Activated naive CD8-positive, alpha-beta T cell treated with anti-CD3 and anti-CD28 coated beads, Interleukin-2, amount 10 ng/mL, durations not matched to agents 7 days and 5 days (primary cell): ENCODE measurements at regions not wholly inside any gene's neighbourhood (a gene's known extent, or its start where the extent isn't known, plus 50 kb on each side); places are given as distances from the start of the nearest gene placed in this dataset.

Experiments
- ATAC-seq: fragments of 150-1000 bp; cut with Tn5 transposase; one replicate; pipeline ENCODE4 v1.10.0; 2021; ENCODE audit warnings: low read depth, moderate library complexity
- POLR2A ChIA-PET: fragments of 350-600 bp; sonication (Branson Sonifier 250); formaldehyde crosslinking; loops from one replicate; lab custom pipeline; 2021; ENCODE audit warnings: antibody characterized with exemption; lab: Charles Lee
- DNase-seq: peaks from one replicate; pipeline ENCODE4 v3.0.0; 2021
- H3K27ac Mint-ChIP-seq: one replicate; pipeline ENCODE4 v1.8.0; 2022; ENCODE audit warnings: mild to moderate bottlenecking, mixed read lengths
- H3K27me3 Mint-ChIP-seq: one replicate; pipeline ENCODE4 v1.8.0; 2022; ENCODE audit warnings: mild to moderate bottlenecking, moderate library complexity, mixed read lengths
- H3K36me3 Mint-ChIP-seq: one replicate; pipeline ENCODE4 v1.8.0; 2021; ENCODE audit warnings: mild to moderate bottlenecking, mixed read lengths
- H3K4me1 Mint-ChIP-seq: one replicate; pipeline ENCODE4 v1.8.0; 2021; ENCODE audit warnings: mixed read lengths
- H3K4me3 Mint-ChIP-seq: one replicate; pipeline ENCODE4 v1.8.0; 2022; ENCODE audit warnings: mild to moderate bottlenecking, moderate library complexity, mixed read lengths
- H3K9me3 Mint-ChIP-seq: one replicate; pipeline ENCODE4 v1.8.0; 2021; ENCODE audit warnings: mixed read lengths

- DNase-seq = no peak
- peaks cover 22% of the 10 kb centered on the region for H3K9me3 Mint-ChIP-seq
- POLR2A ChIA-PET = interaction anchor here (1.5 kb wide), 1 partner anchor 45 kb away, joined by 4 read pairs; no protein-coding TSS in a partner anchor
- H3K4me1 Mint-ChIP-seq = peaks cover 31% of the 10 kb centered on the region
- no peak overlapping the region for H3K27ac Mint-ChIP-seq
- no peak overlapping the region for H3K4me3 Mint-ChIP-seq
- H3K36me3 Mint-ChIP-seq = peaks cover 37% of the 10 kb centered on the region
- ATAC-seq = no peak
- H3K27me3 Mint-ChIP-seq = no peaks in the 10 kb centered on the region
Measured at GRCh38 chr13:73273745-73274144, 214.9 kb downstream of the KLF5 start.

GRCh38 chr13:73273276-73273675 is 214.5 kb downstream of the KLF5 start:
- Mint-ChIP-seq H3K27ac (no peak overlapping the region), H3K9me3 (peaks cover 24% of the 10 kb centered on the region), H3K36me3 (peaks cover 34% of the 10 kb centered on the region), H3K4me1 (peaks cover 27% of the 10 kb centered on the region), H3K27me3 (no peaks in the 10 kb centered on the region), H3K4me3 (no peak overlapping the region)
- POLR2A ChIA-PET = no interaction called here
- ATAC-seq (no peak), DNase-seq (no peak)

DNA sequence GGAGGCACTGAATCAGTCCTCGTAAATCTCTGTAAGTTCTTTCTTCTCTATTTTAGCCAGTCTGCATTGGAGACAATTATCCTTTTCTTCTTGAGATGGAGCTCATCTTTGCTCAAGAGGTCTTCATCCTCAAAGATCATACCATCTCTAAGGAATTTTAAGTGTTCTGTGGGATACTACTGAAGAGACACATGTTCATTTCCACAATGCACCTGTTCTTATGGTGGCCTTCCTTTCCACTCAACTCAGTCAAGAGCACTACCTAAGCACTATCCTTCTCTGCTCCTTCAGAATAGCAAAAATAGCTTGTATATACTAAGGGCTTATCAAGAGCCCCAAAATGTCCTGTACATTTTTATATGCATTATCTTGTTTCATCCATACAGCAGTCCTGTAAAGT is 214.0 kb downstream of the KLF5 start:
- Mint-ChIP-seq H3K4me3 (no peak overlapping the region), H3K36me3 (peaks cover 34% of the 10 kb centered on the region), H3K27me3 (no peaks in the 10 kb centered on the region), H3K27ac (no peak overlapping the region), H3K4me1 (peaks cover 25% of the 10 kb centered on the region), H3K9me3 (peaks cover 21% of the 10 kb centered on the region)
- ATAC-seq = no peak
- POLR2A ChIA-PET = no interaction called here
- no peak for DNase-seq

DNA sequence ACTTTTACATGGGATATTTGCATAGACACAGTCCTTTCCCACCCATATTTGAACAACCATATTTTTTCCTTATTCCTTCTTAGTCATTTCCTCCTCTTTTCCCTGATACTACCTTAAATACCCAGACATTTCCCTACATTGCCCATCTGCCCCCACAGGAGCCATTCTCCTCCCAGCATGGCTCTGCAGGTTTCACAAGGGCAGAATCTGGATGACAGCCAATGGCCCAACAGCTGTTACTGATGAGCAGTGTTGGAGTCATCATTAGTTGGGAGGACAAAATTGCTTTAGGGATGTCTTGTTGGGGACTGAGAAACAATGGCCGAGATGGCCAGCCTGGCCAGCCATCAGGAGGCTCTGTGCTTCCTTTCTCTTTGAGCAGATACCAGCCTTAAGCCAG is 209.5 kb downstream of the KLF5 start:
- Mint-ChIP-seq H3K27ac (no peak overlapping the region), H3K4me3 (no peak overlapping the region), H3K4me1 (peaks cover 3% of the 10 kb centered on the region), H3K9me3 (peaks cover 12% of the 10 kb centered on the region), H3K27me3 (no peaks in the 10 kb centered on the region), H3K36me3 (peaks cover 20% of the 10 kb centered on the region)
- no peak for ATAC-seq
- POLR2A ChIA-PET = no interaction called here
- no peak for DNase-seq

GRCh38 chr13:73266640-73267180 is 207.9 kb downstream of the KLF5 start:
- H3K27me3 Mint-ChIP-seq = peaks cover 2% of the 10 kb centered on the region
- H3K4me3 Mint-ChIP-seq = no peak overlapping the region
- POLR2A ChIA-PET = no interaction called here
- DNase-seq (no peak), ATAC-seq (no peak)
- no peak overlapping the region for H3K27ac Mint-ChIP-seq
- H3K4me1 Mint-ChIP-seq = no peaks in the 10 kb centered on the region
- peaks cover 12% of the 10 kb centered on the region for H3K36me3 Mint-ChIP-seq
- H3K9me3 Mint-ChIP-seq = peaks cover 10% of the 10 kb centered on the region

DNA sequence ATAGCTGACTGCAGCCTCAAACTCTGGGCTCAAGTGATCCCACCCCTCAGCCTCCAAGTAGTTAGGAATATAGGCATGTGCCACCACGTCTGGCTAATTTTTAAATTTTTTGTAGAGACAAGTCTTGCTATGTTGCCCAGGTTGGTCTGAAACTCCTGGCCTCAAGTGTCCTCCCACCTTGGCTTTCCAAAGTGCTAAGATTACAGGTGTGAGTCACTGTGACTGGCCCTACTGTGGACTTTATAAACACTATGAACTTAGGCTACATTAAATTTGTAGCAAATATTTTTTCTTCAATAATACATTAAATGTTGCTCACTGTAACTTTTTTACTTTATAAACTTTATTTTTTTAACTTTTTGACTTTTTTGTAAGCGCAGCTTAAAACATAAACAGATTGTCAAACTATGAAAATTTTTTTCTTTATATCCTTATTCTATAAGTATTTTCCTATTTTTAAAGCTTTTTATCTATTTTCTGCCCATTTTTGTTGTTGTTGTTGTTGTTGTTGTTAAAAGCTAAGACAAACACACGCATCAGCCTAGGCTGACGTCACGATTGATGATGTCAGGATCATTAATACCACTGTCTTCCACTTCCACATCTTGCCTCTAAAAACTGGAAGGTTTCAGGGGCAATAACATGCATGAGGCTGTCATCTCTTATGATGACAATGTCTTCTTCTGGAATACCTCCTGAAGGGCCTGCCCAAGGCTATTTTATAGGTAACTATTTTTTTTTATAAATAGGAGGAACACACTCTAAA is 204.2 kb downstream of the KLF5 start:
- H3K4me3 Mint-ChIP-seq = no peak overlapping the region
- POLR2A ChIA-PET = interaction anchor here (0.6 kb wide), 1 partner anchor 101 kb away, joined by 9 read pairs; no protein-coding TSS in a partner anchor
- ATAC-seq = no peak

DNA sequence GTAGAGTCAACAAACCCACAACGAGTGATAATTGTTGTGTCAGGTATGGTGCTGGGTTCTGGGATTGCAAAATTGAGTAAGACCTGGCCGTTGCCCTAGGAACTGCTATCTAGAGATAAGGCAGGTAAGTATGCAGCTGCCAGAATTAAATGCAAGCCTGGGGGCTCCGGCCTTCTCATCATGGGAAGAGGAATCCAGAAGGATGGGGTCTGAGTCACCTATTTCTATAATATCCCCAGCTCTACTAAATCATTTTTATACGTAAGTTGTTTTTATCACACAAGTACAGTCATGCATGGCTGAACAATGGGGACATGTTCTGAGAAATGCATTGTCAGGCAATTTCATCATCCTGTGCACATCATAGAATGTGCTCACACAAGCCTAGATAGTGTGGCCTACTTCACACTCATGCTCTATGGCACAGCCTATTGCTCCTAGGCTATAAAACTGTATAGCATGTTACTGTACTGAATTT is 203.0 kb downstream of the KLF5 start:
- Mint-ChIP-seq H3K36me3 (no peaks in the 10 kb centered on the region), H3K27ac (no peak overlapping the region), H3K4me3 (no peak overlapping the region), H3K4me1 (no peaks in the 10 kb centered on the region), H3K27me3 (peaks cover 6% of the 10 kb centered on the region), H3K9me3 (no peaks in the 10 kb centered on the region)
- ATAC-seq = no peak
- POLR2A ChIA-PET = no interaction called here
- DNase-seq = no peak

More for the DNA sequence above, 204.2 kb downstream of the KLF5 start:
- Mint-ChIP-seq H3K4me1 (no peaks in the 10 kb centered on the region), H3K9me3 (no peaks in the 10 kb centered on the region), H3K27me3 (peaks cover 2% of the 10 kb centered on the region), H3K36me3 (no peaks in the 10 kb centered on the region), H3K27ac (no peak overlapping the region)
- no peak for DNase-seq

DNA sequence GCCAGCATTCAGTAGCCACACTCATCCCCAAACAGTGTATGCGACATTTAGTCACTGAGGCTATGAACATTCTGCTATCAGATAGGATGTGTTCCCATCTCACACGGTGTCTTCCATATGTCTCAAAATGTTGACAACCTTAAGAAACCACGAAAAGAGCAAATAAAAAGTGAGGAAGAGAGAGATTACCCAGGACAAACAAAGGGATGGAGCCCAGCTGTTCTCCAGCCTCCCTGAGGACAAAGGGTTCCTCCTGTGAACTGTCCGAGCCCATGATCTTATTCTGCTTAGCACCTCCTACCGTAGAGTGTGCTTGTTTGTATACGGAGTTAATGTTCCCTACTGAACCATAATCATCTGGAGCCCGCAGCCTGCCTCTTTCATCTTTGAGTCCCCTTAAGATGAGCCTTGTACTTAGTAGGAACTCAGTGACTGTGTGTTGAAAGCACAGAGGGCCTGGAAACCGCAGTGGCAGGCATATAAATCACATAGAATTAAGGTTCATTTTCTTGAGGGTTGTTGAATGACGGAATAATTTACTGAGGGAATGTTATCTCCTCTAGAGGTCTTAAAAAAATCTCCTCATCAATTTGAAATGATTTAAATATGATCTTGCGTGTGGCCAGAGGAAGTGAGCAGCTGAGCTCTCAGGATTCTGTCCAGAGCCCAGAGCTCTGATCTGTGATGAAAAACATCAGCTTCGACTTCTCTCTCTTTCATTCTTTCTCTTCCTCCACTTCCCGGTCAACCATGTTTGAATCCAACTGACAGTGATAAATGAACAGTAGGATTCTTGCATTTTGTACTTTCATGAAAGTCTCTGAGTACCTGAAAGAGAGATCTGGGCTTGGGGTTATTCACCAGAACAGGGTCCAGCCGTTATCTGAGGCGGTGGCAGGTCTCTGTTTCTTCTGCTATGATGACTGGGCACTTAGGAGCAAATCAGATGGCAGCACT is 200.5 kb downstream of the KLF5 start:
- ATAC-seq (no peak), DNase-seq (no peak)
- Mint-ChIP-seq H3K27me3 (peaks cover 8% of the 10 kb centered on the region), H3K9me3 (no peaks in the 10 kb centered on the region), H3K36me3 (no peaks in the 10 kb centered on the region), H3K27ac (no peak overlapping the region), H3K4me3 (no peak overlapping the region), H3K4me1 (peaks cover 2% of the 10 kb centered on the region)
- POLR2A ChIA-PET = no interaction called here

DNA sequence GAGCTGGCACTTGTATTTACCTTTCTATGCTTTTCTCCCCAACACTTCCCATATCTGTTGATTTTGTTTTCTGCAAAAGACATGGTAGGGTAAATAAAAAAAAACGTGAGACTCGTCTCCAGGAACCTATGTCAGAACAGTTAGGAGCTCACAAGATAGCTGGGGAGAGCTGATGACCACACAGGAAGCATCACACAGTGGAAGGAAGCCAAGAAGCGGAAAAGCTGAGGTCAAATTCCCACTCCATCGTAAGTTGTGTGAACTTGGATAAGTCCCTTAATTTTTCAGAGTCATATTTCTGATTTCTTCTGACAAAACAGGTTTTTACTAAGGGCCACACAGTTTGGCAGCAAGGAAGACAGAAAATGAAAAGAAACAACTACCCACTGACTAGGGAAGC is 199.6 kb downstream of the KLF5 start:
- no peak overlapping the region for H3K27ac Mint-ChIP-seq
- no peaks in the 10 kb centered on the region for H3K36me3 Mint-ChIP-seq
- H3K9me3 Mint-ChIP-seq = no peaks in the 10 kb centered on the region
- H3K27me3 Mint-ChIP-seq = peaks cover 11% of the 10 kb centered on the region
- POLR2A ChIA-PET = no interaction called here
- no peak overlapping the region for H3K4me3 Mint-ChIP-seq
- H3K4me1 Mint-ChIP-seq = peaks cover 2% of the 10 kb centered on the region
- ATAC-seq (no peak), DNase-seq (no peak)

GRCh38 chr13:73254827-73255226 is 196.0 kb downstream of the KLF5 start:
- POLR2A ChIA-PET = no interaction called here
- Mint-ChIP-seq H3K4me1 (peaks cover 2% of the 10 kb centered on the region), H3K9me3 (no peaks in the 10 kb centered on the region), H3K36me3 (no peaks in the 10 kb centered on the region), H3K4me3 (no peak overlapping the region), H3K27me3 (peaks cover 11% of the 10 kb centered on the region), H3K27ac (no peak overlapping the region)
- DNase-seq = no peak
- no peak for ATAC-seq

GRCh38 chr13:73251626-73252265 is 192.9 kb downstream of the KLF5 start:
- ATAC-seq (no peak), DNase-seq (no peak)
- H3K27ac Mint-ChIP-seq = no peak overlapping the region
- H3K4me3 Mint-ChIP-seq = no peak overlapping the region
- POLR2A ChIA-PET = no interaction called here
- peaks cover 2% of the 10 kb centered on the region for H3K4me1 Mint-ChIP-seq
- no peaks in the 10 kb centered on the region for H3K9me3 Mint-ChIP-seq
- no peaks in the 10 kb centered on the region for H3K36me3 Mint-ChIP-seq
- peaks cover 7% of the 10 kb centered on the region for H3K27me3 Mint-ChIP-seq

- H3K9me3 Mint-ChIP-seq = no peaks in the 10 kb centered on the region
- H3K27ac Mint-ChIP-seq = no peak overlapping the region
- H3K4me1 Mint-ChIP-seq = peaks cover 2% of the 10 kb centered on the region
- no peak overlapping the region for H3K4me3 Mint-ChIP-seq
- ATAC-seq = no peak
- POLR2A ChIA-PET = no interaction called here
- no peaks in the 10 kb centered on the region for H3K36me3 Mint-ChIP-seq
- peaks cover 7% of the 10 kb centered on the region for H3K27me3 Mint-ChIP-seq
- DNase-seq = no peak
Measured at GRCh38 chr13:73250061-73250460, 191.3 kb downstream of the KLF5 start.
